Islet precursor cell (in vitro differentiated cells): ENCODE measurements at regions not wholly inside any gene's neighbourhood (a gene's known extent, or its start where the extent isn't known, plus 50 kb on each side); places are given as distances from the start of the nearest gene placed in this dataset.
"Not testable (repeated sequence)": the region's sequence is repeated elsewhere in the genome, so short reads cannot be mapped to it uniquely, and the experiment has no call there.

Source experiments
- DNase-seq: peaks from one replicate; pipeline ENCODE4 v3.0.0-alpha.2; 2018

GRCh38 chr10:63675171-63675570 is 154.0 kb downstream of the REEP3 start:
- DNase-seq: no peak

DNA sequence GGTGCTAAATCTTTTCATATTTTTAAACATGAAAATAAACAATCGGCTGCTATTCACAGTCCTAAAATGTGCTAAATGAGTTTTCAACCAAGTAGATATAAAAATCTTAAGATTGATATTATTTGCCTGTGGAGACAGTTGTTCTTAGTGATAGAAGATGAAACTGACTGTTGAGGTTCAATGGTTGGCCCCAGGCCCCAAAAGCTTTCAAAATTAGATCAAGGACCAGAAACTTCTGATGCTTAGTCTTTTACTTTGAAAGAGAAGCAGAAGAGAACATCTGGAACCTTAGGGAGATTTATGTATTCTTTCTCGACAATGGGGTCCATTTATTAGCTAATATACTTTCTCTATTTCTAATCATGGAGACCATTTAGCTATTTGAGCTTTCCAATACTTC is 155.8 kb downstream of the REEP3 start:
- no peak for DNase-seq

- DNase-seq: not testable (repeated sequence)
Observed at GRCh38 chr10:63680545-63680944, 159.3 kb downstream of the REEP3 start.

GRCh38 chr10:63681993-63682697 is 160.9 kb downstream of the REEP3 start:
- no peak for DNase-seq

GRCh38 chr10:63682698-63683052 is 161.5 kb downstream of the REEP3 start:
- DNase-seq: not testable (repeated sequence)

- DNase-seq: no peak
Observed at GRCh38 chr10:63683223-63683622, 162.0 kb downstream of the REEP3 start.

- DNase-seq: no peak
Observed at GRCh38 chr10:63683686-63684085, 162.5 kb downstream of the REEP3 start.

DNA sequence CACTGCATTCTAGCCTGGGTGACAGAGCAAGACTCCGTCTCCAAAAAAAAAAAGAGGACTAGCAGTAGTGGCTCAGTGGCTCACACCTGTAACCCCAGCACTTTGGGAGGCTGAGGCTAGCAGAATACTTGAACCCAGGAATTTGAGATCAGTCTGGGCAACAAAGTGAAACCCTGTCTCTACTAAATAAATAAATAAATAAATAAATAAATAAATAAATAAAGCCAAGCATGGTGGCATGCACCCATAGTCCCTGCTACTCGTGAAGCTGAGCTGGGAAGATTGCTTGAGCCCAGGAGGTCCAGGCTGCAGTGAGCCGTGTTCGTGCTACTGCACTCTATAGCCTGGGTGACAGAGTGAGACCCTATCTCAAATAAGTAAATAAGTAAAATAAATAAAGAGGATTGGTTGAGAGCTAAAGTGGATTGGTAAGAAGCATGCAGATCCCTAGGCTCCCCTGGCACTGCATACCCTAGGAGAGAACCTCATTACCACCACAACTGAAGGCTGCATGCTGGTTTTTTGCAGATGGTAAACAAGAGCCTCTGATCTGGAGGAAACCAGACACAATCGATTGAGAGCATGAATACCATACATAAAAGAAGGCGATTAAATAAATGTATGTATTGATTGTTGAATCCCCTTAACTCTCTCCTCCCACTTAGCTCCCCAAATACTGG is 163.2 kb downstream of the REEP3 start:
- DNase-seq: no peak

GRCh38 chr10:63689768-63690167 is 168.6 kb downstream of the REEP3 start:
- DNase-seq: no peak

DNA sequence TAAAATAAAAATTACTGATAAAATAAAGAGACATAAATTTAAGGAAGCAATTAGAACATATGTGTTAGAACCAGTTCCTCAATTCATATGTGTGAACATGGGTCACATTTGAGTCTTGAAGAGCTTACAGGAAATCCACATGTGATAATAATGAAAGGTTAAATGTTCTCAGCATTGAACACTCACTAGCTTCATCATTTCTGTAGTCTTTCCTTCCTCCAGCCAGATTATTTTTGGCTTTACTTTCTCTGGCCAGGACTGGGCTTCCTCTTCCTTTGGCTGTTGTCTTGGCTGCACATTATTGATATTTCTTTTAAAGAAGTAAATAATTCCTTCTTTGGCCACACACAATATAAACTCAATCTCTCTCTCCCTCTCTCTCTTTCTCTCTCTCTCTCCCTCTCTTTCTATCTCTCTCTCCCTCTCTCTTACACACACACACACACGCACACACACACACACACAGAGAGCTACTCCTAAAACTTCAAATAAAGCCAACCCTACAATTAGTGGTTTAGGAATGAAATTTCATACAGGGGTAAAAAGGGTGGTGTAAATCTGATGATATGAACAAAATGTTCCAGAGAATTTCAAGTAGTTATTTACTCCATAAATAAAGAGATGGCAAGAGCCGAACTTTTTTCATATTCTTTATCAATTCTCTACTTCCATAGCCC is 171.2 kb downstream of the REEP3 start:
- no peak for DNase-seq

DNA sequence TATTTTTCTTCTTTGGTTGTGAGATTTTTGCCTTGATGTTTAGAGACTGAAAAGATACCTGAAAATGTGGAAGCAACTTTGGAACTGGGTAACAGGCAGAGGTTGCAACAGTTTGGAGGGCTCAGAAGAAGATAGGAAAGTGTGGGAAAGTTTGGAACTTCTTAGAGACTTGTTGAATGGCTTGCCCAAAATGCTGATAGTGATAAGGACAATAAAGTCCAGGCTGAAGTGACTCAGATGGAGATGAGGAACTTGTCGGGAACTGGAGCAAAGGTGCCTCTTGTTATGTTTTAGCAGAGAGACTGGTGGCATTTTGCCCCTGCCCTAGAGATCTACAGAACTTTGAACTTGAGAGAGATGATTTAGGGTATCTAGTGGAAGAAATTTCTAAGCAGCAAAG is 171.8 kb downstream of the REEP3 start:
- not testable (repeated sequence) for DNase-seq

DNA sequence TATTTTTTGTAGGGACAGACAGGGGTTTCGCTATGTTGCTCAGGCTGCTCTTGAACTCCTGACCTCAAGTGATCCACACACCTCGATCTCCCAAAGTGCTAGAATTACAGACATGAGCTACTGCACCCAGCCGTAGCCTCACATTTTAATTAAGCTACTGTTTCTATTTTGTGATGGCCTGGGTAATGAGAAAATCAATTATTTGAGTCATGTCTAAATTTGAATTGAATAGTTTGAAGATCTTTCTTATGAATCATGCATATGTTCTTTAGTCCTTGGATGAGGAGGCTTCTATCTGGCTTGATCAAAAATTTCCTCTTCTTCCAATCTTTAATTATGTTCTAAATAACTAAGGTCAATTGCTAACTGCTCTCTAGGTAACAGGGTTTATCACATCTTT is 175.0 kb downstream of the REEP3 start:
- no peak for DNase-seq

- no peak for DNase-seq
Observed at GRCh38 chr10:63697956-63698786, 177.0 kb downstream of the REEP3 start.

- DNase-seq: no peak
Observed at GRCh38 chr10:63698787-63699150, 177.6 kb downstream of the REEP3 start.

- no peak for DNase-seq
Observed at GRCh38 chr10:63699785-63700613, 178.8 kb downstream of the REEP3 start.

DNA sequence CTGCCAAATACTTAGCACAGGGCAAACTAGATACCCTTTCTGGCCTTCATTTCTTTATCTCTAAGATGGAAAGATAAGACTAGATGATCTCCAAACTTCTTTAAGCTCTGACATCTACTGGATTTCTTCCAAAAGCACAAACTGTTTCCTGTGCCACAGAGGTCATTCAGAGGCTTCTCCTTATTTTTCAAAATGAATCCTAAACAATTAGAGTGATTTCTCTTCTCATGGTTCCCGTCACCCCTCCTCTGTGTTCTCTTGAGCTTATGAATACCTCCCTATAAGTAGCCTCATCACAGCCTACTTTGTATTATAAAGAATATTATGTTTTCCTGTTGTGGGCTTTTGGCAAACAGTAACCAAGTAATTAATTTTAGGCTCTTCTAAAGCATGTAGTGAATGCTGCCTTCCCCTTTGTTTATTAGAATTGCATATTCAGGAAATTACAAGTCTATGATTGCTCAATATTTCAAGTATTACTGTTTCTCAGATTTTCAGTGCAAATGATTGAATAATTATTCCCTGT is 179.5 kb downstream of the REEP3 start:
- no peak for DNase-seq

DNA sequence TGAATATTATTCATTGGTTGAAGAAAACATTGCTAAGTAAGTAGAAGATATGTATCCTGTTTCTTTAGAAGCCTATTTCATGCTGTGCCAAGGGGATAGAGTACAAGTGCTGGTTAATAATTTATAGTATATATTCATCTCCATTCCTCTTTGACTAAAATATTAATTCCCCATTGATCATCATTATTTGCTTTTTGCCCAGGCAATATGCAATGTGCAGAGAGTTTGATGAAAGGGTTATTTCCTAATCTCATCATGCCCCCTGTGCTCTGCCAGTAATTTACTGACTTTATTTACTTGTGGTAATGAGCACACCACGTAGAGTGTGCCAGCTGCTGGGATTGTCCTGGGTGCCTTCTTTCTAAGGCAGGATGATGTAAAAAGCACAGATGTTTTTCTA is 180.9 kb downstream of the REEP3 start:
- no peak for DNase-seq

GRCh38 chr10:63703113-63703670 is 182.0 kb downstream of the REEP3 start:
- DNase-seq: no peak

DNA sequence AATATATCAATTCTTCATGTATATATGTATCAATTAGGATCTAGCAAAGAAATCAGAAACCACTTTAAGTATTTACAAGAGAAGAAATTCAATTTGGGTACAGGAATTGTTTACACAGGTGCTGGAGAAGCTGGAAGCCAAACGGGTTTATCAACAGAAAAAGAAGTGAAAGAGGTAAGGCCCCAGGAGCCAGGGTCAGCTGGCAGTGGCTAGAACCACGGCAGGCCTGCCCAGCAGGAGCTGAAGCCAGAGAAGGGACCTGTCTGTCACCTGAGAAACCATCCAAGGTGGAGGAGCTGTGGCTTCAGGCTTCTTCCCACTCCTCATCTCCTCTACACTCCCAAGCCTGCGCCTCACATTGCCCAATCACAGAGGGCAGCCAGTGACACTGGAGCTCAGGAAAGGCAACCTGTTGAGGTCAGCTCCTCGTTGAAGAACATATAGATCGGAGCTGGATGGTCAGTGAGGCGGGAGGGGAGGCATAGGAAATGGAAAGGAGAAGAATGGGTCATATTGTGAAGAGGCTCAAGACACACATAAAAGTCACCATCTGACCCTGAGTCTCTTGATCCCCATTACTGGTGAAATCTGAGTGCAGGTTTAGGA is 182.6 kb downstream of the REEP3 start:
- no peak for DNase-seq

- no peak for DNase-seq
Observed at GRCh38 chr10:63707254-63707910, 186.2 kb downstream of the REEP3 start.

GRCh38 chr10:63708421-63708820 is 187.2 kb downstream of the REEP3 start:
- DNase-seq: no peak
